SK-N-SH treated with all-trans-retinoic acid at 6 μM for 48 hours (cell line): ENCODE measurements at regions not wholly inside any gene's neighbourhood (a gene's known extent, or its start where the extent isn't known, plus 50 kb on each side); places are given as distances from the start of the nearest gene placed in this dataset.

ENCODE experiments used
- ARNTL ChIP-seq: fragments of 450-650 bp; formaldehyde crosslinking; IDR thresholded peaks from 2 replicates; pipeline ENCODE4 v1.5.0; 2020; ENCODE audit warnings: low read depth, mild to moderate bottlenecking, moderate library complexity, borderline replicate concordance
- ESRRG ChIP-seq: fragments of 250-450 bp; sonication (Bioruptor Pico); IDR thresholded peaks from 2 replicates; pipeline ENCODE4 v1.6.1; 2021; ENCODE audit warnings: mild to moderate bottlenecking
- ISL1 ChIP-seq: fragments of 250-450 bp; sonication (Bioruptor Pico); IDR thresholded peaks from 2 replicates; pipeline ENCODE4 v2.1.2; 2022; ENCODE audit warnings: mild to moderate bottlenecking, moderate library complexity
- RARB ChIP-seq: fragments of 250-450 bp; sonication (Bioruptor Pico); IDR thresholded peaks from 2 replicates; pipeline ENCODE4 v1.8.0; 2021; ENCODE audit warnings: mild to moderate bottlenecking, moderate library complexity
- SNAI2 ChIP-seq: fragments of 250-450 bp; sonication (Bioruptor Pico); IDR thresholded peaks from 2 replicates; pipeline ENCODE4 v1.5.0; 2020; ENCODE audit warnings: mild to moderate bottlenecking, moderate library complexity
- TOX ChIP-seq: fragments of 250-450 bp; sonication (Bioruptor Pico); IDR thresholded peaks from 2 replicates; pipeline ENCODE4 v1.8.0; 2021; ENCODE audit warnings: mild to moderate bottlenecking, moderate library complexity, borderline replicate concordance
- ZFP3 ChIP-seq: fragments of 250-450 bp; sonication (Bioruptor Pico); IDR thresholded peaks from 2 replicates; pipeline ENCODE4 v1.5.0; 2020; ENCODE audit warnings: mild to moderate bottlenecking, moderate library complexity
- ZFP30 ChIP-seq: fragments of 450-650 bp; formaldehyde crosslinking; IDR thresholded peaks from 2 replicates; pipeline ENCODE4 v1.5.0; 2022; ENCODE audit warnings: mild to moderate bottlenecking, moderate library complexity
- ZNF565 ChIP-seq: fragments of 450-650 bp; formaldehyde crosslinking; conservative IDR thresholded peaks from 2 replicates; pipeline ENCODE4 v1.5.0; 2020; ENCODE audit warnings: low read depth, mild to moderate bottlenecking, moderate library complexity
- TF ChIP-seq, protein P1 (sequence below): fragments of 250-450 bp; sonication (Bioruptor Pico); IDR thresholded peaks from 2 replicates; pipeline ENCODE4 v1.8.0; 2020; ENCODE audit warnings: mild to moderate bottlenecking, moderate library complexity, borderline replicate concordance
- TF ChIP-seq, protein P2 (sequence below): fragments of 250-450 bp; sonication (Bioruptor Pico); IDR thresholded peaks from 2 replicates; pipeline ENCODE4 v1.5.1; 2021; ENCODE audit warnings: mild to moderate bottlenecking, moderate library complexity
- TF ChIP-seq, protein P3 (sequence below): fragments of 250-450 bp; sonication (Bioruptor Pico); IDR thresholded peaks from 2 replicates; pipeline ENCODE4 v1.5.1; 2020; ENCODE audit warnings: low read depth, mild to moderate bottlenecking, moderate library complexity

DNA sequence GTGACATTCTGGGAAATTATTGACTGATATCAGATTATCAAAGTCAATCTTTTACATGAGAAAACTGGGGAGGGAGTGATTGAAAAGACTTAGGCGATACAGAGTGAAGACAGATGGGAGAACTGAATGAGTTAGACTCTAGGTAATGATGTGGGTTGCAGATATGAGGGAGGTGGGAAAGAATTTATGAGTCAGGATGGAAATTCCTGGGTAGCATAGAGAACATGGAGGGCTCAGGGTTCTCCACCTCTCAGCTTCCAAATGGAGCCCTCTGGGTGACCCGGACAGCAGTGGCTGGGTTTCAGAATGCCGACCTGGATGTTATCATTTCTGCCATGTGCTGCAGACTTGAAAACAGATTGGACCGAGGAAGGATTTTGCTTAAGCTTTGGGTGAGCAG is 75.4 kb upstream of the SHB start:
- TF ChIP-seq, protein P1, sequence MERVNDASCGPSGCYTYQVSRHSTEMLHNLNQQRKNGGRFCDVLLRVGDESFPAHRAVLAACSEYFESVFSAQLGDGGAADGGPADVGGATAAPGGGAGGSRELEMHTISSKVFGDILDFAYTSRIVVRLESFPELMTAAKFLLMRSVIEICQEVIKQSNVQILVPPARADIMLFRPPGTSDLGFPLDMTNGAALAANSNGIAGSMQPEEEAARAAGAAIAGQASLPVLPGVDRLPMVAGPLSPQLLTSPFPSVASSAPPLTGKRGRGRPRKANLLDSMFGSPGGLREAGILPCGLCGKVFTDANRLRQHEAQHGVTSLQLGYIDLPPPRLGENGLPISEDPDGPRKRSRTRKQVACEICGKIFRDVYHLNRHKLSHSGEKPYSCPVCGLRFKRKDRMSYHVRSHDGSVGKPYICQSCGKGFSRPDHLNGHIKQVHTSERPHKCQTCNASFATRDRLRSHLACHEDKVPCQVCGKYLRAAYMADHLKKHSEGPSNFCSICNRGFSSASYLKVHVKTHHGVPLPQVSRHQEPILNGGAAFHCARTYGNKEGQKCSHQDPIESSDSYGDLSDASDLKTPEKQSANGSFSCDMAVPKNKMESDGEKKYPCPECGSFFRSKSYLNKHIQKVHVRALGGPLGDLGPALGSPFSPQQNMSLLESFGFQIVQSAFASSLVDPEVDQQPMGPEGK (CRISPR knock-in tag): no peak
- TF ChIP-seq SNAI2 (CRISPR knock-in tag): no peak
- TF ChIP-seq ARNTL (CRISPR knock-in tag): no peak
- no peak for TF ChIP-seq ZFP30 (CRISPR knock-in tag)
- TF ChIP-seq ISL1 (CRISPR knock-in tag): peak; percentile 36
- TF ChIP-seq ESRRG (CRISPR knock-in tag): no peak
- TF ChIP-seq, protein P2, sequence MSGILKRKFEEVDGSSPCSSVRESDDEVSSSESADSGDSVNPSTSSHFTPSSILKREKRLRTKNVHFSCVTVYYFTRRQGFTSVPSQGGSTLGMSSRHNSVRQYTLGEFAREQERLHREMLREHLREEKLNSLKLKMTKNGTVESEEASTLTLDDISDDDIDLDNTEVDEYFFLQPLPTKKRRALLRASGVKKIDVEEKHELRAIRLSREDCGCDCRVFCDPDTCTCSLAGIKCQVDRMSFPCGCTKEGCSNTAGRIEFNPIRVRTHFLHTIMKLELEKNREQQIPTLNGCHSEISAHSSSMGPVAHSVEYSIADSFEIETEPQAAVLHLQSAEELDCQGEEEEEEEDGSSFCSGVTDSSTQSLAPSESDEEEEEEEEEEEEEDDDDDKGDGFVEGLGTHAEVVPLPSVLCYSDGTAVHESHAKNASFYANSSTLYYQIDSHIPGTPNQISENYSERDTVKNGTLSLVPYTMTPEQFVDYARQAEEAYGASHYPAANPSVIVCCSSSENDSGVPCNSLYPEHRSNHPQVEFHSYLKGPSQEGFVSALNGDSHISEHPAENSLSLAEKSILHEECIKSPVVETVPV (CRISPR knock-in tag): no peak
- no peak for TF ChIP-seq ZFP3 (CRISPR knock-in tag)
- TF ChIP-seq TOX (CRISPR knock-in tag): no peak
- TF ChIP-seq RARB (CRISPR knock-in tag): no peak
- TF ChIP-seq ZNF565: no peak
- TF ChIP-seq, protein P3, sequence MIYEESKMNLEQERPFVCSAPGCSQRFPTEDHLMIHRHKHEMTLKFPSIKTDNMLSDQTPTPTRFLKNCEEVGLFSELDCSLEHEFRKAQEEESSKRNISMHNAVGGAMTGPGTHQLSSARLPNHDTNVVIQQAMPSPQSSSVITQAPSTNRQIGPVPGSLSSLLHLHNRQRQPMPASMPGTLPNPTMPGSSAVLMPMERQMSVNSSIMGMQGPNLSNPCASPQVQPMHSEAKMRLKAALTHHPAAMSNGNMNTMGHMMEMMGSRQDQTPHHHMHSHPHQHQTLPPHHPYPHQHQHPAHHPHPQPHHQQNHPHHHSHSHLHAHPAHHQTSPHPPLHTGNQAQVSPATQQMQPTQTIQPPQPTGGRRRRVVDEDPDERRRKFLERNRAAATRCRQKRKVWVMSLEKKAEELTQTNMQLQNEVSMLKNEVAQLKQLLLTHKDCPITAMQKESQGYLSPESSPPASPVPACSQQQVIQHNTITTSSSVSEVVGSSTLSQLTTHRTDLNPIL (CRISPR knock-in tag): no peak
